Smooth muscle cell (in vitro differentiated cells): ENCODE measurements at regions not wholly inside any gene's neighbourhood (a gene's known extent, or its start where the extent isn't known, plus 50 kb on each side); places are given as distances from the start of the nearest gene placed in this dataset.

Experiments
- DNase-seq: peaks from one replicate; lab custom pipeline; 2025; ENCODE audit not compliant: unreplicated experiment; lab: John Stamatoyannopoulos, UW
- H2AFZ ChIP-seq: fragments of 200-600 bp; sonication (generic); 2 replicates; pipeline ENCODE4 v1.6.0; 2016; ENCODE audit warnings: antibody characterized with exemption, low read depth, mild to moderate bottlenecking
- H3F3A ChIP-seq: fragments of 200-600 bp; sonication (generic); 2 replicates; pipeline ENCODE4 v1.6.0; 2017; ENCODE audit warnings: antibody characterized with exemption, low read depth
- H3K27ac ChIP-seq: fragments of 200-600 bp; sonication (generic); 2 replicates; pipeline ENCODE4 v1.5.1; 2016; ENCODE audit warnings: low read depth, mild to moderate bottlenecking
- H3K27me3 ChIP-seq: fragments of 200-600 bp; sonication (generic); 2 replicates; pipeline ENCODE4 v1.6.1; 2016; ENCODE audit warnings: low read depth, mild to moderate bottlenecking
- H3K36me3 ChIP-seq: fragments of 200-600 bp; sonication (generic); 2 replicates; pipeline ENCODE4 v1.5.1; 2016; ENCODE audit warnings: low read depth
- H3K4me1 ChIP-seq: fragments of 200-600 bp; sonication (generic); 2 replicates; pipeline ENCODE4 v1.5.1; 2016; ENCODE audit warnings: low read depth
- H3K4me2 ChIP-seq: fragments of 200-600 bp; sonication (generic); 2 replicates; pipeline ENCODE4 v1.6.0; 2016; ENCODE audit warnings: mild to moderate bottlenecking
- H3K4me3 ChIP-seq: fragments of 200-600 bp; sonication (generic); 2 replicates; pipeline ENCODE4 v1.5.1; 2016; ENCODE audit warnings: mild to moderate bottlenecking
- H3K79me2 ChIP-seq: fragments of 200-600 bp; sonication (generic); 2 replicates; pipeline ENCODE4 v1.6.0; 2016; ENCODE audit warnings: low read depth, mild to moderate bottlenecking
- H3K9ac ChIP-seq: fragments of 200-600 bp; sonication (generic); 2 replicates; pipeline ENCODE4 v1.6.0; 2016; ENCODE audit warnings: low read depth
- H3K9me3 ChIP-seq: fragments of 200-600 bp; sonication (generic); replicated peaks from 2 replicates; pipeline ENCODE4 v1.5.1; 2016; ENCODE audit warnings: low read depth
- H4K20me1 ChIP-seq: fragments of 200-600 bp; sonication (generic); 2 replicates; pipeline ENCODE4 v1.6.0; 2016; ENCODE audit warnings: low read depth
- WGBS: methylation state at CpG from one replicate; pipeline ENCODE4 v1.1.7; 2016; ENCODE audit warnings: low lambda C conversion rate; 5-methylcytosine and 5-hydroxymethylcytosine counted together
- TF ChIP-seq, protein P1 (sequence below): fragments of 200-600 bp; sonication (generic); IDR thresholded peaks from 2 replicates; pipeline ENCODE4 v1.5.1; 2017; ENCODE audit warnings: borderline replicate concordance, mild to moderate bottlenecking, antibody characterized with exemption; ENCODE audit not compliant: insufficient read depth, poor library complexity, severe bottlenecking

DNA sequence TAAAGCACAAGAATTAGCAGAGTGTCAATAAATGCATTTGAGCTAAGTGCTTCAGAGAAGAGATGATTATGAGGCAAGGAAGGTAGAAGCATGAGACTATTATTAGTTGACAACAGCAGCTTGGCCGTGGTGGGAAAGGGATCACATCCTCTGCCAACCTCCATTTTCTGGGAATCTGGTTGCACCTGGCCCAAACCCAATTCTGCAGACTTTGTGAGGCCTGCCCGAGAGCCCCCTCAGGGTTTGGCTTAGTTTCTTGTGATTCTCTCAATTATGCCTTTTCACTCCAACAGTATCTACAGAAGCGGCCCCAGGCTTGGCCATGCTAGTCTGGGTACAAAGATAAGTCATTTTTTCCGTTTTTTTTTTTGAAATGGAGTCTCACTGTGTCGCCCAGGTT, 111.0 kb upstream of the B3GAT2 start:
- no peak overlapping the region for H3K4me3 ChIP-seq
- H4K20me1 ChIP-seq: no peaks in the 10 kb centered on the region
- no peaks in the 10 kb centered on the region for H3K9me3 ChIP-seq
- no peaks in the 10 kb centered on the region for H3K27me3 ChIP-seq
- H3K79me2 ChIP-seq: no peaks in the 10 kb centered on the region
- no peak for DNase-seq
- 92% methylated on average over 5 of the region's 5 CpGs for WGBS
- no peak overlapping the region for H3K27ac ChIP-seq
- H3K4me1 ChIP-seq: peaks cover 6% of the 10 kb centered on the region
- no peak overlapping the region for H3K9ac ChIP-seq
- no peaks in the 10 kb centered on the region for H3F3A ChIP-seq
- H3K36me3 ChIP-seq: no peaks in the 10 kb centered on the region
- no peak overlapping the region for H2AFZ ChIP-seq
- TF ChIP-seq, protein P1, sequence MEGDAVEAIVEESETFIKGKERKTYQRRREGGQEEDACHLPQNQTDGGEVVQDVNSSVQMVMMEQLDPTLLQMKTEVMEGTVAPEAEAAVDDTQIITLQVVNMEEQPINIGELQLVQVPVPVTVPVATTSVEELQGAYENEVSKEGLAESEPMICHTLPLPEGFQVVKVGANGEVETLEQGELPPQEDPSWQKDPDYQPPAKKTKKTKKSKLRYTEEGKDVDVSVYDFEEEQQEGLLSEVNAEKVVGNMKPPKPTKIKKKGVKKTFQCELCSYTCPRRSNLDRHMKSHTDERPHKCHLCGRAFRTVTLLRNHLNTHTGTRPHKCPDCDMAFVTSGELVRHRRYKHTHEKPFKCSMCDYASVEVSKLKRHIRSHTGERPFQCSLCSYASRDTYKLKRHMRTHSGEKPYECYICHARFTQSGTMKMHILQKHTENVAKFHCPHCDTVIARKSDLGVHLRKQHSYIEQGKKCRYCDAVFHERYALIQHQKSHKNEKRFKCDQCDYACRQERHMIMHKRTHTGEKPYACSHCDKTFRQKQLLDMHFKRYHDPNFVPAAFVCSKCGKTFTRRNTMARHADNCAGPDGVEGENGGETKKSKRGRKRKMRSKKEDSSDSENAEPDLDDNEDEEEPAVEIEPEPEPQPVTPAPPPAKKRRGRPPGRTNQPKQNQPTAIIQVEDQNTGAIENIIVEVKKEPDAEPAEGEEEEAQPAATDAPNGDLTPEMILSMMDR: no peak
- H3K4me2 ChIP-seq: no peak overlapping the region

DNA sequence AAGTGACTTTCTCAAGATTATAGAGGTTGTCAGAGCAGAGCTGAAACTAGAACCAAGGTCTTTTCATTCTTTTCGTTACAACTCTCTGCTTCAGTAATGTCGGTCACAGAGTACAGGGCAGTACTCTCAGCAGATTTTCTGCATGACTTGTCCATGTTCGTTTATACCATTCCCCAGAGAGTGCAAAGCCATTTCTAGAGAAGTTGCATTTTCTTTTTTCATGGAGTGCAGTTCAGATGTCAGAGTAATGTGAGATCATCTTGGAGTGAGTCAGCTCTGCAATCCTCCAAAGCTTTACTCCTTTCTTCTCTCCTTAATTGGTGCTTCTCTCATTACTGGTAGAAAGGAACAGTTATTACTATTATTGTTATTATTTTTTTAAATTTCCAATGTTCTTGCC, 115.6 kb upstream of the B3GAT2 start:
- peaks cover 7% of the 10 kb centered on the region for H3K4me1 ChIP-seq
- H3K36me3 ChIP-seq: no peaks in the 10 kb centered on the region
- no peak overlapping the region for H3K9ac ChIP-seq
- H3K9me3 ChIP-seq: no peaks in the 10 kb centered on the region
- DNase-seq: no peak
- H4K20me1 ChIP-seq: no peaks in the 10 kb centered on the region
- H3F3A ChIP-seq: no peaks in the 10 kb centered on the region
- 49% methylated on average over 3 of the region's 3 CpGs for WGBS
- H3K4me2 ChIP-seq: peak overlapping the region; percentile 6
- TF ChIP-seq, protein P1: no peak
- no peaks in the 10 kb centered on the region for H3K79me2 ChIP-seq
- H2AFZ ChIP-seq: no peak overlapping the region
- H3K4me3 ChIP-seq: no peak overlapping the region
- H3K27ac ChIP-seq: no peak overlapping the region
- H3K27me3 ChIP-seq: no peaks in the 10 kb centered on the region

GRCh38 chr6:71077655-71078054, 120.8 kb upstream of the B3GAT2 start:
- Histone ChIP-seq H4K20me1 (no peaks in the 10 kb centered on the region), H3K4me3 (no peak overlapping the region), H3K27ac (no peak overlapping the region), H3K79me2 (no peaks in the 10 kb centered on the region), H3K4me1 (peaks cover 3% of the 10 kb centered on the region), H3K9me3 (no peaks in the 10 kb centered on the region), H3K4me2 (no peak overlapping the region), H3K36me3 (no peaks in the 10 kb centered on the region), H3K9ac (no peak overlapping the region), H3F3A (no peaks in the 10 kb centered on the region), H2AFZ (no peak overlapping the region), H3K27me3 (no peaks in the 10 kb centered on the region)
- 96% methylated on average over 2 of the region's 2 CpGs for WGBS
- TF ChIP-seq, protein P1: no peak
- no peak for DNase-seq

DNA sequence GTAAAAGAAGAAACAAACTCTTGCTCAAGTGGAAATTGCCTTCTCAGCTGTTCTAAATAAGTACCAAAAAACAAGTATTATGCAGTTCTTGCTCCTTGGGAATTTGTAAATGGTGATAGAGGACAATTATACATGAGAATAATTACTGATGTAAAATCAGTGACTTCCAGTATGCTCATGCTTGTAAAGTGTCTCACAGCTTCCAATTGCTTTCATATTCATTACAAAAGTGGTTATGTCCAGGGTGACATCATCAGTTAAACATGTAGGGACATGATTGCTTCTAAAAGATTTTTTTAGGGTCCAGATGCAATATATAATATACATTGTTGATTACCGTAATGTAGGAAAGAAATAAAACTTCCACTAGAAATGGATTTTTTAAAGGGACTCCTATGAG, 122.8 kb upstream of the B3GAT2 start:
- Histone ChIP-seq H3F3A (no peaks in the 10 kb centered on the region), H3K9ac (no peak overlapping the region), H3K4me1 (no peaks in the 10 kb centered on the region), H3K79me2 (no peaks in the 10 kb centered on the region), H4K20me1 (no peaks in the 10 kb centered on the region), H2AFZ (no peak overlapping the region), H3K27me3 (no peaks in the 10 kb centered on the region), H3K4me3 (no peak overlapping the region), H3K9me3 (no peaks in the 10 kb centered on the region), H3K27ac (no peak overlapping the region), H3K4me2 (peak overlapping the region; percentile 8), H3K36me3 (no peaks in the 10 kb centered on the region)
- TF ChIP-seq, protein P1: no peak
- WGBS: 94% methylated on average over 1 of the region's 1 CpG
- DNase-seq: no peak
